ENCODE measurements at regions not wholly inside any gene's neighbourhood (a gene's known extent, or its start where the extent isn't known, plus 50 kb on each side); places are given as distances from the start of the nearest gene placed in this dataset.

- no peak for DNase-seq
Measured at GRCh38 chr5:165231821-165232508, 1726.5 kb downstream of the MAT2B start.

GRCh38 chr5:165232509-165233028 lies 1727.2 kb downstream of the MAT2B start:
- no peak for DNase-seq

- no peak for DNase-seq
Measured at GRCh38 chr5:165241811-165242210, 1736.4 kb downstream of the MAT2B start.

- DNase-seq = no peak
Measured at GRCh38 chr5:165242646-165243045, 1737.2 kb downstream of the MAT2B start.

GRCh38 chr5:165244407-165244806 lies 1739.0 kb downstream of the MAT2B start:
- no peak for DNase-seq

- peak in 3 of 56 donors; percentile 0 to 4 (median 1) for DNase-seq
Measured at GRCh38 chr5:165258197-165258771, 1752.9 kb downstream of the MAT2B start.

GRCh38 chr5:165260426-165260825 lies 1755.0 kb downstream of the MAT2B start:
- no peak for DNase-seq

- DNase-seq = no peak
Measured at GRCh38 chr5:165263536-165263935, 1758.1 kb downstream of the MAT2B start.

GRCh38 chr5:165266939-165267338 lies 1761.5 kb downstream of the MAT2B start:
- no peak for DNase-seq

- no peak for DNase-seq
Measured at GRCh38 chr5:165272436-165272835, 1767.0 kb downstream of the MAT2B start.

- no peak for DNase-seq
Measured at GRCh38 chr5:165277661-165278060, 1772.2 kb downstream of the MAT2B start.

GRCh38 chr5:165282491-165282890 lies 1777.1 kb downstream of the MAT2B start:
- DNase-seq = no peak

GRCh38 chr5:165286692-165287091 lies 1781.3 kb downstream of the MAT2B start:
- DNase-seq = no peak

GRCh38 chr5:165290535-165290934 lies 1785.1 kb downstream of the MAT2B start:
- DNase-seq = no peak

- no peak for DNase-seq
Measured at GRCh38 chr5:165296401-165297130, 1791.1 kb downstream of the MAT2B start.

GRCh38 chr5:165304193-165304827 lies 1798.9 kb downstream of the MAT2B start:
- no peak for DNase-seq

GRCh38 chr5:165305596-165305995 lies 1800.2 kb downstream of the MAT2B start:
- no peak for DNase-seq

- no peak for DNase-seq
Measured at GRCh38 chr5:165309446-165309845, 1804.0 kb downstream of the MAT2B start.

GRCh38 chr5:165310031-165310430 lies 1804.6 kb downstream of the MAT2B start:
- no peak for DNase-seq

- DNase-seq = no peak
Measured at GRCh38 chr5:165321912-165322311, 1816.5 kb downstream of the MAT2B start.

GRCh38 chr5:165325221-165325620 lies 1819.8 kb downstream of the MAT2B start:
- no peak for DNase-seq

GRCh38 chr5:165327631-165328030 lies 1822.2 kb downstream of the MAT2B start:
- DNase-seq = no peak

Data from amygdala (tissue), 56 donors.